Sigmoid colon (tissue), 4 donors: ENCODE measurements at regions not wholly inside any gene's neighbourhood (a gene's known extent, or its start where the extent isn't known, plus 50 kb on each side); places are given as distances from the start of the nearest gene placed in this dataset.

ENCODE experiments used
- CTCF ChIP-seq, 4 experiments: fragments of 450-650 bp in 3 of 4; fragments of 200-600 bp in 1 of 4; IDR thresholded peaks; one replicate each; pipeline ENCODE4 v1.5.1; 2016 to 2019; ENCODE audit warnings: antibody characterized with exemption in 4 of 4, mild to moderate bottlenecking in 3 of 4, moderate library complexity in 2 of 4
- EP300 ChIP-seq, 4 donors: sonication (generic); formaldehyde crosslinking; IDR thresholded peaks; one replicate each; pipeline ENCODE4 v1.6.1; 2017; ENCODE audit warnings: antibody characterized with exemption in 4 of 4
- POLR2A ChIP-seq, 2 donors: fragments of 450-650 bp; IDR thresholded peaks; one replicate each; pipeline ENCODE4 v1.6.1; 2016; ENCODE audit warnings: antibody characterized with exemption in 2 of 2, mild to moderate bottlenecking in 2 of 2, moderate library complexity in 2 of 2
- POLR2AphosphoS5 ChIP-seq, 4 donors: sonication (generic); formaldehyde crosslinking; IDR thresholded peaks; one replicate each; pipeline ENCODE4 v1.6.1; 2017; ENCODE audit warnings: antibody characterized with exemption in 4 of 4

DNA sequence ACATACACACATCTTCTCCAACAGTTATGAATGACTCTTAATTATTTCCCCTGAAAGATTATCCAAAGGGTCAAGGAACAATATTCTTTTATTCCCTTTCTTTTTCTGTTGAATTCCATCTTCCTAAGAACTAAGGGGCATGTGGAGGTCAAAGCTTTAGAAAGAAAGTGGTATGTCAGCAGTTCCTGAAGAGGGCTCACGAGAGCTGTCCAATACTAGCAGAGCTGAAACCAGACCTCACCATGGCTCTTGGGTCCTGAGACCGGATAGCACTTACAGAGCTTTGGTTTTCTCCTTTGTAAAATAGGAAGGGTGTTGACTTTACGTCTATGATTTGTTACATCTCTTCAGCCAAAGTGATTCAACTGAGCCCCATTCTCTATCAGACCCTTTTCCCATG, 109.8 kb upstream of the FREM2 start:
- no peak for TF ChIP-seq CTCF (IDR thresholded peaks at IDR 0.05)
- TF ChIP-seq POLR2A (IDR thresholded peaks at IDR 0.05), result no peak
- no peak for TF ChIP-seq POLR2AphosphoS5 (IDR thresholded peaks at IDR 0.05)
- TF ChIP-seq EP300 (IDR thresholded peaks at IDR 0.05), result no peak
